Activated T-helper 1 cell treated with anti-CD3 and anti-CD28 coated beads, Interleukin-12 subunit alpha, Interleukin-12 subunit beta, Interleukin-2, Interleukin-4 antibody, amounts not matched to agents 30 ng/mL and 10 ng/mL and 1 ng/mL, durations not matched to agents 14 hours and 24 hours and 36 hours (primary cell): ENCODE measurements at regions not wholly inside any gene's neighbourhood (a gene's known extent, or its start where the extent isn't known, plus 50 kb on each side); places are given as distances from the start of the nearest gene placed in this dataset.

ENCODE experiments used
- DNase-seq: peaks from one replicate; pipeline ENCODE4 v3.0.0; 2021; ENCODE audit warnings: low spot score
- H3K27ac Mint-ChIP-seq: one replicate; pipeline ENCODE4 v1.8.0; 2021; ENCODE audit warnings: mild to moderate bottlenecking, mixed read lengths
- H3K27me3 Mint-ChIP-seq: one replicate; pipeline ENCODE4 v1.8.0; 2022; ENCODE audit warnings: mild to moderate bottlenecking, moderate library complexity, mixed read lengths; ENCODE audit not compliant: insufficient read depth
- H3K36me3 Mint-ChIP-seq: one replicate; pipeline ENCODE4 v1.8.0; 2021; ENCODE audit warnings: low read depth, mixed read lengths
- H3K4me1 Mint-ChIP-seq: one replicate; pipeline ENCODE4 v1.8.0; 2021; ENCODE audit warnings: low read depth, mixed read lengths
- H3K4me3 Mint-ChIP-seq: one replicate; pipeline ENCODE4 v1.8.0; 2021; ENCODE audit warnings: mild to moderate bottlenecking, moderate library complexity, mixed read lengths
- H3K9me3 Mint-ChIP-seq: one replicate; pipeline ENCODE4 v1.8.0; 2021; ENCODE audit warnings: mixed read lengths
- intact Hi-C: fragments of 100-400 bp; cut with micrococcal nuclease; formaldehyde crosslinking; loops from one replicate; pipeline ENCODE4 v1.15.1; 2024

DNA sequence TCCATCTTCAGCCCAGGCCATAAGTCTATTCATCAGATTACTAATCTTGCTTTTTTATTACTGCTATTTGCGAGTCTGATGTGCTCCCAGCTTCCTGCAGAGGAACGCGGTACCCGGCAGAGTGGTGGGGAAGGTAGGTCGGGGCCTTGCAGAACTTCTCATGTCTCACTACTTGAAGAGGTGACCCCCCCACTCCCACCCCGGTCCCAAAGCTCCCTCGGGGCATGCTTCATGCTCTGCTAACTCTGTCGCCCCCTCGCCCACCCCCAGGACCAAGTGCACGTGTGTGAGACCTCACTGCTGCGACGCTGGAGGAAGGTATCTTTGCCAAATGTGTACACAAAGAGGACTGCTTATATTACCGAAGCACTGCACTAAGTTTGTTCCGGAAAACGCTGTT lies 129.4 kb upstream of the RAB12 start:
- Mint-ChIP-seq H3K36me3 (no peaks in the 10 kb centered on the region), H3K27ac (no peak overlapping the region), H3K4me3 (no peak overlapping the region), H3K9me3 (no peaks in the 10 kb centered on the region), H3K27me3 (peaks cover 4% of the 10 kb centered on the region), H3K4me1 (no peaks in the 10 kb centered on the region)
- DNase-seq, result no peak
- intact Hi-C loops, result no loop called here

DNA sequence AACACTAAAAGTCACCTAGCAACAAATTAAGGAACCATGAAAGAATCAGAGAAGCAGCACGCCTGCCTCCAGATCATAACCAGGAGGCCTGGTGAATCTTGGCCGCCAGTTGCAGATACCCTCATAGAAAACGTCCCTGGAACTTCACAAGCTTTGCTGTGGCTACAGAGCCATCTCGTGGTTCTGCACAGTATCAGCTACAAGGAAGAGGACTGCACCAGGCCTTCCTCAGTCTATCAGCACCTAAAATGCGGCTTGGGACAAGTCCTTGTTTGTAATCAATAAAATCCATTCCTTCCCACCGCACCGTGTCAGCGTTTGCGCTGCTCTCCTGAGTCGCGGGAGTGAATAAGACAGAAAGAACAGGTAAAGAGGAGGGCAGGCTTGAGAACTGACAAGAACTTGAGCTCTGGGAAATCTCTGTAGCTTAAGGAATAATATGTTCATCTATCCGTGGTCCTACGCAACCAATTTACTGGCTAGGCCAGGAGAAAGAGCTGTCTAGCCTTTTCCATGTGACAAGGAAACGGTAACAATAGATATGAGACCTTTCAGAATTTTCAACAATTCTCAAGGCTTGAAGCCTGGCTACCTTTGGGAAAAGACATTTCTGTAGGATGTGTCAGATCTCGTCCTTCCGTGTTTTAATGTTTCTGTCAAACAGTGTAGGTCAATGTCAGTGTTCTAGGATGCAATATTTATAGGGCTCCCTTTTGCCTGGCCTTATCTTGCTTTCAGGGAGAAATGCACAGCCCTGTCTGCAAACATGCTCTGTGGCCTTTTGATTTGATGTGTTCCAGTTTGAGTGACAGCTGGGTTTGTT lies 128.5 kb upstream of the RAB12 start:
- Mint-ChIP-seq H3K36me3 (no peaks in the 10 kb centered on the region), H3K4me3 (no peak overlapping the region), H3K27ac (no peak overlapping the region), H3K4me1 (no peaks in the 10 kb centered on the region), H3K27me3 (peaks cover 5% of the 10 kb centered on the region), H3K9me3 (no peaks in the 10 kb centered on the region)
- no peak for DNase-seq
- intact Hi-C loops, result no loop called here

DNA sequence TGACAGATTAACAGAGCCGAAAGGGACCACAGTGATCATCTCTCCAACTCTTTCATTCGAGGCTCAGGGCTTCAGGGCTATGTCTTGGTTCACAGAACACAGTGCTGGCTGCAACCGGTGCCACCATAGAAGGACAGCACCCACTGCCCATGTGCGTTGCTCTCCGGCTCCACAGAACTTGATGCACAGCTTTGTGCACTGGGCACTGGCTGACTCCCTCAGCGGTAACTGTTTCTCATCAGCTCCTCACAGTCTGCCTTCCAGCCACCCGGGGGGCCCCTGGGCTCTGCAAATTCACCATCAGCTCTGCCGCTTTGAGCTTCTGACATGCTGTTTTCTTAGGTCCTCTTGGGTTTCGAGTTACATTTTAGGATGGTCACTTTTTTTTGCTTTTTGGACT lies 124.3 kb upstream of the RAB12 start:
- Mint-ChIP-seq H3K36me3 (no peaks in the 10 kb centered on the region), H3K4me3 (no peak overlapping the region), H3K9me3 (no peaks in the 10 kb centered on the region), H3K27ac (no peak overlapping the region), H3K27me3 (peaks cover 5% of the 10 kb centered on the region), H3K4me1 (no peaks in the 10 kb centered on the region)
- no peak for DNase-seq
- intact Hi-C loops, result no loop called here

- H3K4me1 Mint-ChIP-seq, result no peaks in the 10 kb centered on the region
- H3K27me3 Mint-ChIP-seq, result peaks cover 5% of the 10 kb centered on the region
- no peak for DNase-seq
- no peaks in the 10 kb centered on the region for H3K36me3 Mint-ChIP-seq
- intact Hi-C loops, result no loop called here
- no peaks in the 10 kb centered on the region for H3K9me3 Mint-ChIP-seq
- no peak overlapping the region for H3K27ac Mint-ChIP-seq
- H3K4me3 Mint-ChIP-seq, result no peak overlapping the region
Measured at GRCh38 chr18:8489761-8490160, 119.5 kb upstream of the RAB12 start.

- Mint-ChIP-seq H3K27ac (no peak overlapping the region), H3K4me3 (no peak overlapping the region), H3K9me3 (no peaks in the 10 kb centered on the region), H3K4me1 (no peaks in the 10 kb centered on the region), H3K27me3 (peaks cover 7% of the 10 kb centered on the region), H3K36me3 (no peaks in the 10 kb centered on the region)
- DNase-seq, result no peak
- intact Hi-C loops, result no loop called here
Measured at GRCh38 chr18:8491516-8491915, 117.7 kb upstream of the RAB12 start.

GRCh38 chr18:8493141-8493540 lies 116.1 kb upstream of the RAB12 start:
- intact Hi-C loops, result no loop called here
- H3K27ac Mint-ChIP-seq, result no peak overlapping the region
- H3K4me1 Mint-ChIP-seq, result no peaks in the 10 kb centered on the region
- no peaks in the 10 kb centered on the region for H3K9me3 Mint-ChIP-seq
- no peak for DNase-seq
- no peaks in the 10 kb centered on the region for H3K36me3 Mint-ChIP-seq
- H3K4me3 Mint-ChIP-seq, result no peak overlapping the region
- peaks cover 7% of the 10 kb centered on the region for H3K27me3 Mint-ChIP-seq

GRCh38 chr18:8496186-8496585 lies 113.1 kb upstream of the RAB12 start:
- no peaks in the 10 kb centered on the region for H3K36me3 Mint-ChIP-seq
- no peaks in the 10 kb centered on the region for H3K9me3 Mint-ChIP-seq
- H3K27ac Mint-ChIP-seq, result no peak overlapping the region
- H3K4me1 Mint-ChIP-seq, result no peaks in the 10 kb centered on the region
- H3K27me3 Mint-ChIP-seq, result peaks cover 3% of the 10 kb centered on the region
- H3K4me3 Mint-ChIP-seq, result no peak overlapping the region
- intact Hi-C loops, result no loop called here
- no peak for DNase-seq

GRCh38 chr18:8498905-8499304 lies 110.3 kb upstream of the RAB12 start:
- intact Hi-C loops, result no loop called here
- Mint-ChIP-seq H3K4me3 (no peak overlapping the region), H3K27me3 (peaks cover 8% of the 10 kb centered on the region), H3K27ac (no peak overlapping the region), H3K36me3 (no peaks in the 10 kb centered on the region), H3K9me3 (no peaks in the 10 kb centered on the region), H3K4me1 (no peaks in the 10 kb centered on the region)
- DNase-seq, result no peak

- intact Hi-C loops, result no loop called here
- H3K36me3 Mint-ChIP-seq, result no peaks in the 10 kb centered on the region
- H3K9me3 Mint-ChIP-seq, result no peaks in the 10 kb centered on the region
- peaks cover 8% of the 10 kb centered on the region for H3K27me3 Mint-ChIP-seq
- H3K4me3 Mint-ChIP-seq, result no peak overlapping the region
- DNase-seq, result no peak
- no peaks in the 10 kb centered on the region for H3K4me1 Mint-ChIP-seq
- no peak overlapping the region for H3K27ac Mint-ChIP-seq
Measured at GRCh38 chr18:8499810-8500675, 109.2 kb upstream of the RAB12 start.

- intact Hi-C loops, result no loop called here
- H3K36me3 Mint-ChIP-seq, result no peaks in the 10 kb centered on the region
- no peak overlapping the region for H3K27ac Mint-ChIP-seq
- DNase-seq, result no peak
- no peaks in the 10 kb centered on the region for H3K4me1 Mint-ChIP-seq
- H3K27me3 Mint-ChIP-seq, result peaks cover 4% of the 10 kb centered on the region
- no peak overlapping the region for H3K4me3 Mint-ChIP-seq
- H3K9me3 Mint-ChIP-seq, result no peaks in the 10 kb centered on the region
Measured at GRCh38 chr18:8501044-8501443, 108.2 kb upstream of the RAB12 start.

- no peak for DNase-seq
- Mint-ChIP-seq H3K9me3 (no peaks in the 10 kb centered on the region), H3K4me1 (no peaks in the 10 kb centered on the region), H3K27ac (no peak overlapping the region), H3K27me3 (peaks cover 4% of the 10 kb centered on the region), H3K4me3 (no peak overlapping the region), H3K36me3 (no peaks in the 10 kb centered on the region)
- intact Hi-C loops, result no loop called here
Measured at GRCh38 chr18:8503248-8503647, 106.0 kb upstream of the RAB12 start.

GRCh38 chr18:8504424-8504823 lies 104.8 kb upstream of the RAB12 start:
- H3K4me1 Mint-ChIP-seq, result no peaks in the 10 kb centered on the region
- H3K27me3 Mint-ChIP-seq, result peaks cover 6% of the 10 kb centered on the region
- intact Hi-C loops, result no loop called here
- H3K27ac Mint-ChIP-seq, result no peak overlapping the region
- no peaks in the 10 kb centered on the region for H3K9me3 Mint-ChIP-seq
- DNase-seq, result no peak
- H3K36me3 Mint-ChIP-seq, result no peaks in the 10 kb centered on the region
- no peak overlapping the region for H3K4me3 Mint-ChIP-seq

GRCh38 chr18:8504880-8505435 lies 104.3 kb upstream of the RAB12 start:
- Mint-ChIP-seq H3K27ac (no peak overlapping the region), H3K9me3 (no peaks in the 10 kb centered on the region), H3K27me3 (peaks cover 9% of the 10 kb centered on the region), H3K4me1 (no peaks in the 10 kb centered on the region), H3K4me3 (no peak overlapping the region), H3K36me3 (no peaks in the 10 kb centered on the region)
- intact Hi-C loops, result no loop called here
- no peak for DNase-seq
